ENCODE measurements at regions not wholly inside any gene's neighbourhood (a gene's known extent, or its start where the extent isn't known, plus 50 kb on each side); places are given as distances from the start of the nearest gene placed in this dataset.

DNA sequence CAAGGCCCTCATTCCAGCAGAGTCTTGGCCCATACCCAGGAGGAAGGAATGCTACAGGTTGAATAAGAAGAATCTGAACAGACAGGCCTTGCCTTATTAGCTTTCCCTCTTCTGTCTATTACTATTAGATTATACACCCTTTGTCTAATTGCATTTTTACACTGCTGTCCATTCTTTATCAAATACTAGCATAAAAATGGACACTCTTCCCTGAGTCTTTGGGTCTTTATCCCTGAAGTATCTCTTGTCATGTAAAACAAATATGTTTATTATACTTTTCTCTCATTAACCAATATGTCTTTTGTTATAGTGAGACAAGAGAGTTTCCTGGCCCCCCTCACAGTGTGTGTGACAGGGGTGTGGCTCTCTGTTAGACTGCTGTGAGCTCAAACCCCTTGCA lies 897.4 kb upstream of the SEL1L start:
- no peaks in the 10 kb centered on the region for H3K36me3 ChIP-seq (ENCODE audit: control insufficient read depth, insufficient read depth, low read length)
- H3K4me3 ChIP-seq (ENCODE audit: low read length) = no peak overlapping the region
- H3K27ac ChIP-seq (ENCODE audit: low read length) = no peak overlapping the region
- no peak for DNase-seq
- no peaks in the 10 kb centered on the region for H3K4me1 ChIP-seq (ENCODE audit: control insufficient read depth, insufficient read depth, low read length)
- H3K27me3 ChIP-seq (ENCODE audit: control insufficient read depth, insufficient read depth, low read length) = no peaks in the 10 kb centered on the region
- H3K9me3 ChIP-seq (ENCODE audit: control insufficient read depth, low read depth, low read length) = no peaks in the 10 kb centered on the region

GRCh38 chr14:82432301-82433105 lies 898.9 kb upstream of the SEL1L start:
- WGBS (ENCODE audit: insufficient coverage, low lambda C conversion rate) = 74% methylated on average over 3 of the region's 3 CpGs

DNA sequence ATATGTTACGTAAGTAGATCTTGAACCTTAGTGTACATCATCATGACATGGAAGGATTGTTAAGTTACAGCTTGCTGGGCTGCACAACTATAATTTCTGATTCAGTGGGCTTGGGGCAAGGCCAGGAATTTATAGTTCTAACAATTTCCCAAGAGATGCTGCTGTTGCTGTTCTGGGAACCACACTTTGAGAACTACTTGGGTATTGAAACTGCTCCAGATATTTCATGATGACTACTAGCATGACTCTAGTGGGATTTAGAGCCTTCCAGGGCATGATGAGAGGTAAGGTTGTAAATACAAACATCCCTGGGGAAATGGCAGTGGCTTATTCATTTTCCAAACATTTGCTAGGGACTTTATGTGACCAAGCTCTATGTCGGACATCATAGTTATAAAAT lies 904.8 kb upstream of the SEL1L start:
- Histone ChIP-seq H3K4me3 (ENCODE audit: low read length) (no peak overlapping the region), H3K27me3 (ENCODE audit: control insufficient read depth, insufficient read depth, low read length) (no peaks in the 10 kb centered on the region), H3K9me3 (ENCODE audit: control insufficient read depth, low read depth, low read length) (no peaks in the 10 kb centered on the region), H3K36me3 (ENCODE audit: control insufficient read depth, insufficient read depth, low read length) (no peaks in the 10 kb centered on the region), H3K4me1 (ENCODE audit: control insufficient read depth, insufficient read depth, low read length) (no peaks in the 10 kb centered on the region), H3K27ac (ENCODE audit: low read length) (no peak overlapping the region)
- WGBS (ENCODE audit: insufficient coverage, low lambda C conversion rate) = no CpG with 5 or more reads among the region's 2 CpGs
- no peak for DNase-seq

More at GRCh38 chr14:82432301-82433105, 898.9 kb upstream of the SEL1L start:
- no peaks in the 10 kb centered on the region for H3K27me3 ChIP-seq (ENCODE audit: control insufficient read depth, insufficient read depth, low read length)
- H3K27ac ChIP-seq (ENCODE audit: low read length) = no peak overlapping the region
- no peak overlapping the region for H3K4me3 ChIP-seq (ENCODE audit: low read length)
- H3K4me1 ChIP-seq (ENCODE audit: control insufficient read depth, insufficient read depth, low read length) = no peaks in the 10 kb centered on the region
- no peak for DNase-seq
- no peaks in the 10 kb centered on the region for H3K36me3 ChIP-seq (ENCODE audit: control insufficient read depth, insufficient read depth, low read length)
- H3K9me3 ChIP-seq (ENCODE audit: control insufficient read depth, low read depth, low read length) = no peaks in the 10 kb centered on the region

- 90% methylated on average over 2 of the region's 3 CpGs for WGBS (ENCODE audit: insufficient coverage, low lambda C conversion rate)
- Histone ChIP-seq H3K4me1 (ENCODE audit: control insufficient read depth, insufficient read depth, low read length) (no peaks in the 10 kb centered on the region), H3K27ac (ENCODE audit: low read length) (no peak overlapping the region), H3K9me3 (ENCODE audit: control insufficient read depth, low read depth, low read length) (no peaks in the 10 kb centered on the region), H3K4me3 (ENCODE audit: low read length) (no peak overlapping the region), H3K27me3 (ENCODE audit: control insufficient read depth, insufficient read depth, low read length) (no peaks in the 10 kb centered on the region), H3K36me3 (ENCODE audit: control insufficient read depth, insufficient read depth, low read length) (no peaks in the 10 kb centered on the region)
- DNase-seq = no peak
Observed at GRCh38 chr14:82441270-82441669, 907.6 kb upstream of the SEL1L start.

DNA sequence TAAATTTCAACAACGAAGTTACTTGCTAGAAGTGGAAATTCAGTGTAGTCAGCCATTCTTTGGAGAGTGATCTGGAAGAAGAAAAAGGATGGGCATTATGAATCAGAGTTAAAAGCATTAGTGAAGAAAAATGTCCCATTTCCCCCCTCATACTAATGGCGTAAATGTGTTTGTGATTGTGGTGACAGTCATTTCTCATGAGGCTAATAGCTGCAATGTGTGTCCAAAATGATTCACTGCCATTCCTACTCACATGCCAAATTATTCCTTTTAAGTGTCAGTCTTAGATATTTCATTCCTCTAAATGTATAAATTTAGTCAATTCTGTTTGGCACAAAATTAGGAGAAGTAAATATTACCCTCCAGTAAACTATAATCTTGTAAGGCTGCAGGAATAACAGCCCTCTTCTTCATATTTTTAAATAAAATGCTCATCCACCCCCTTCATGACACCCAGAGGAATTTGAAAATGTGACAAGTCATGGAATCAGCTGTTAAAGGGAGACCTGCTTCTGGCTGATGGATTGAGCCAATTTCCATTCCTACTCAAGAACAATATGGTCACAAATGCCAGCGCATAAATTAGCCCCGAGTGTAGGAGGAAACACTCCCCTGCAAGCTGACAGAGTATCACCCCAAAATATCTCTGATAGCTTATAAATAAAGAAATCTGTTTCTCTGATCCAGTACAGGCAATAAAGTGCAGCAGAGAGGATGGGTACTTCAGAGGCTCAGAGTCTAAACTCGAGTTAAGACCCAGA lies 912.3 kb upstream of the SEL1L start:
- H3K4me3 ChIP-seq (ENCODE audit: low read length) = no peak overlapping the region
- WGBS (ENCODE audit: insufficient coverage, low lambda C conversion rate) = 64% methylated on average over 3 of the region's 5 CpGs
- no peaks in the 10 kb centered on the region for H3K36me3 ChIP-seq (ENCODE audit: control insufficient read depth, insufficient read depth, low read length)
- no peaks in the 10 kb centered on the region for H3K9me3 ChIP-seq (ENCODE audit: control insufficient read depth, low read depth, low read length)
- H3K27me3 ChIP-seq (ENCODE audit: control insufficient read depth, insufficient read depth, low read length) = no peaks in the 10 kb centered on the region
- no peak for DNase-seq
- no peak overlapping the region for H3K27ac ChIP-seq (ENCODE audit: low read length)
- no peaks in the 10 kb centered on the region for H3K4me1 ChIP-seq (ENCODE audit: control insufficient read depth, insufficient read depth, low read length)

- Histone ChIP-seq H3K4me1 (ENCODE audit: control insufficient read depth, insufficient read depth, low read length) (no peaks in the 10 kb centered on the region), H3K36me3 (ENCODE audit: control insufficient read depth, insufficient read depth, low read length) (no peaks in the 10 kb centered on the region), H3K27me3 (ENCODE audit: control insufficient read depth, insufficient read depth, low read length) (no peaks in the 10 kb centered on the region), H3K27ac (ENCODE audit: low read length) (no peak overlapping the region), H3K9me3 (ENCODE audit: control insufficient read depth, low read depth, low read length) (no peaks in the 10 kb centered on the region), H3K4me3 (ENCODE audit: low read length) (no peak overlapping the region)
- no peak for DNase-seq
- WGBS (ENCODE audit: insufficient coverage, low lambda C conversion rate) = 64% methylated on average over 2 of the region's 3 CpGs
Observed at GRCh38 chr14:82447586-82447985, 913.9 kb upstream of the SEL1L start.

DNA sequence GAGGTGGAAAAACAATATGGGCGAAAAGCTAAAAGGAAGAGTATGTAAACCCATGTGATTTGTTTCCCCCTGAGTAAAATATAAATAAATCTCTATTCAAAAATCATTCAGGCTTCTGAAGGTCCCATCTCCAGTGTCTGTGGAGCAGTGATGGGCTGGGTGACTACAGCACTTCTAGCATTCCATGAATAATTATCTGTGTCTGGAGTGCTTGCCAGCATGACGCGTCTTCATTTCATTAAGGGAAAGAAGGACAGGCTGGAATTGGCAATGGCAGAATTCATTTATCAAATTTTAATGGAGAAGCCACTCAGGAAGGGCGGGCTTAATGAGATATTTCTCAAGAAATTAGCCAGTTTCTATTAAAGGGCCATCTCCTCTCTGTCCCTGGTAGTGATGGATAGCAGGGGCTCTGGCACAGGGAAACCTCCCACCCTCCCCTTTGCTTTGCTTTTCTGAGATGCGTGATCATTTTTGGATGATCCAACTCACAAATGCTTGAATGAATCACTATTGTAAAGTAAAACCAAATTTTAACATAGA lies 916.3 kb upstream of the SEL1L start:
- H3K4me1 ChIP-seq (ENCODE audit: control insufficient read depth, insufficient read depth, low read length) = no peaks in the 10 kb centered on the region
- DNase-seq = no peak
- H3K27me3 ChIP-seq (ENCODE audit: control insufficient read depth, insufficient read depth, low read length) = no peaks in the 10 kb centered on the region
- H3K36me3 ChIP-seq (ENCODE audit: control insufficient read depth, insufficient read depth, low read length) = no peaks in the 10 kb centered on the region
- no peak overlapping the region for H3K4me3 ChIP-seq (ENCODE audit: low read length)
- no peak overlapping the region for H3K27ac ChIP-seq (ENCODE audit: low read length)
- WGBS (ENCODE audit: insufficient coverage, low lambda C conversion rate) = no CpG with 5 or more reads among the region's 5 CpGs
- no peaks in the 10 kb centered on the region for H3K9me3 ChIP-seq (ENCODE audit: control insufficient read depth, low read depth, low read length)

- H3K36me3 ChIP-seq (ENCODE audit: control insufficient read depth, insufficient read depth, low read length) = no peaks in the 10 kb centered on the region
- no peak for DNase-seq
- H3K4me3 ChIP-seq (ENCODE audit: low read length) = no peak overlapping the region
- H3K9me3 ChIP-seq (ENCODE audit: control insufficient read depth, low read depth, low read length) = no peaks in the 10 kb centered on the region
- H3K27me3 ChIP-seq (ENCODE audit: control insufficient read depth, insufficient read depth, low read length) = no peaks in the 10 kb centered on the region
- H3K4me1 ChIP-seq (ENCODE audit: control insufficient read depth, insufficient read depth, low read length) = no peaks in the 10 kb centered on the region
- H3K27ac ChIP-seq (ENCODE audit: low read length) = no peak overlapping the region
Observed at GRCh38 chr14:82451675-82452074, 918.0 kb upstream of the SEL1L start.

GRCh38 chr14:82482345-82482744 lies 948.7 kb upstream of the SEL1L start:
- H3K27ac ChIP-seq (ENCODE audit: low read length) = no peak overlapping the region
- H3K9me3 ChIP-seq (ENCODE audit: control insufficient read depth, low read depth, low read length) = no peaks in the 10 kb centered on the region
- no peak overlapping the region for H3K4me3 ChIP-seq (ENCODE audit: low read length)
- no peaks in the 10 kb centered on the region for H3K4me1 ChIP-seq (ENCODE audit: control insufficient read depth, insufficient read depth, low read length)
- no peaks in the 10 kb centered on the region for H3K27me3 ChIP-seq (ENCODE audit: control insufficient read depth, insufficient read depth, low read length)
- no peak for DNase-seq
- H3K36me3 ChIP-seq (ENCODE audit: control insufficient read depth, insufficient read depth, low read length) = no peaks in the 10 kb centered on the region
- no CpG with 5 or more reads among the region's 6 CpGs for WGBS (ENCODE audit: insufficient coverage, low lambda C conversion rate)

- no peak for DNase-seq
- WGBS (ENCODE audit: insufficient coverage, low lambda C conversion rate) = 20% methylated on average over 1 of the region's 2 CpGs
- H3K9me3 ChIP-seq (ENCODE audit: control insufficient read depth, low read depth, low read length) = no peaks in the 10 kb centered on the region
- no peaks in the 10 kb centered on the region for H3K27me3 ChIP-seq (ENCODE audit: control insufficient read depth, insufficient read depth, low read length)
- no peak overlapping the region for H3K4me3 ChIP-seq (ENCODE audit: low read length)
- no peaks in the 10 kb centered on the region for H3K36me3 ChIP-seq (ENCODE audit: control insufficient read depth, insufficient read depth, low read length)
- no peaks in the 10 kb centered on the region for H3K4me1 ChIP-seq (ENCODE audit: control insufficient read depth, insufficient read depth, low read length)
- no peak overlapping the region for H3K27ac ChIP-seq (ENCODE audit: low read length)
Observed at GRCh38 chr14:82488473-82488872, 954.8 kb upstream of the SEL1L start.
